Putamen (tissue), 1 donor: ENCODE measurements at regions not wholly inside any gene's neighbourhood (a gene's known extent, or its start where the extent isn't known, plus 50 kb on each side); places are given as distances from the start of the nearest gene placed in this dataset.

Experiments
- DNase-seq: peaks from one replicate; pipeline ENCODE4 v3.0.0-alpha.2; 2016; ENCODE audit warnings: low spot score

DNA sequence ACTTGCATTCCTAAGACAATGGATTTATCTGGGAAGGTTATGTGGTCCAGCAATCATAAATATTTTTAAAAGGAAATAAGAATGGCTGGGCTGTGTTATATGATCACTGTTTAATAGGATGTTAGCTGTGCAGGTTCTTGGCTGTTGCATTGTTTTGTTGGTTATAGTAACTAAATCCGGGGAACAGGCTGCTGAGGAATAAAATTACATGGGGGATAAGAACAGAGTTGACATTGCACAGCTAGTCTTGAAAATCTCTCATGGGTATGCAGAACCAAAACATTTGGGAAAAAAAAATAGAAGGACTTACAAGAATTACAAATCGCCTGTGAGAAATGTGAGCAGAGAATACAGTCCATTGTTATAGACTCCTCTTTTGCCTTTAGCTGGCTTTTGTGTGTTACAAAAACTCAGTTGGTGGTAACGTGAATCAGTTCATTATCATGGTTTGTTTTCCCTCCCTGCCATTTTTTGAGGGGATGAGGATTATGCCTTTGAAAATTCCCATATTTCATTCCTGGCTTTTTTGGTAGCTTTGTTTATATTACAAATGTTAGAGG lies 375.3 kb upstream of the DAB2 start:
- no peak for DNase-seq

DNA sequence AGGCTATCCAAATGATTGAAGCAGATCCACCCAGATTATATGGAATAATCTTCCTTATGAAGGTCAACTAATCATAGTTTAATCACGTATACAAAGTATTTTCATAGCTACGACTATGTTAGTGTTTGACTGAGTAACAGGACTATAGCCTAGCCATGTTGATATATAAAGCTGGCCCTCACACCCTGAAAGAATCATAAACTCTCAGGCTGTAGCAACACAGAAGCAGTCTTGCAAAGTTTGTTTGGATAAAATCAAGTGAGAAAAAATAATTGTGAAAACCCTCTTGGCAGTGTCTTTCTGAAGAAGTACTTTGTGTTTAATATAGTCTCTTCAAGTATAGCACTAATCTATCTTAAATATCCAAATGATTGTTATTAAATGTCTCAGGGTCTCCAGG lies 374.5 kb upstream of the DAB2 start:
- no peak for DNase-seq

DNA sequence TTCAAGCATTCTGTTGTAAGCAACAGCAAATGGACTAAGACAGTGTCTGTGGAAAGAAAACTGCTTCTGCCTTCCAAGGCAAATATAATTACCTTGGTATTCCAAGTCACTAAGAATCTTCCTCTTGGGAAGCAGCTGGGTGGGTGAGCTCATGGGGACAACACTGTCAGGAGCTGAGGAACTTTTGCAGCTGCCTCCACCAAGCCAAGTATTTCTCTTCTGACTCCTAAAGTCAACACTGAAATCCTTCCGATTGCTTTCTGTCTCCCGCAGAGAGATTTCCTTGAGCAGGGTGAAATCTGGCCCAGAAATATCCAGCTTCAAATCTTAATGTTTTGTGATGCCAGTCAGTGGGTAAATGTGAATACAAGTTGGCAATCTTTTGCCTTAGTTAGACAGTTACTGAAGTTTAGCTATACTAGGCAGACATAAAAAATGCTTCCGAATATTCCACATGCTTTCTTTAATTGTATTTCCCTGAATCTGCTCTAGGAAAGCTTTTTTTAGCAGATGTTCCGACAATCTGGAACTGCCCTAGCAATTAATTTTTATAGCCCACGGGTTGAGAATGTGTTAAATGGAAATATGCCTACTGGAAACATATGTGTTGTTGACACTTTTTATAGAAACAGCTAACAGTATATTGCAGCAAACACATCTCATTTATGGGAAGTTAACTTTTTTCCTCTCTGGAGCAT lies 369.9 kb upstream of the DAB2 start:
- no peak for DNase-seq

DNA sequence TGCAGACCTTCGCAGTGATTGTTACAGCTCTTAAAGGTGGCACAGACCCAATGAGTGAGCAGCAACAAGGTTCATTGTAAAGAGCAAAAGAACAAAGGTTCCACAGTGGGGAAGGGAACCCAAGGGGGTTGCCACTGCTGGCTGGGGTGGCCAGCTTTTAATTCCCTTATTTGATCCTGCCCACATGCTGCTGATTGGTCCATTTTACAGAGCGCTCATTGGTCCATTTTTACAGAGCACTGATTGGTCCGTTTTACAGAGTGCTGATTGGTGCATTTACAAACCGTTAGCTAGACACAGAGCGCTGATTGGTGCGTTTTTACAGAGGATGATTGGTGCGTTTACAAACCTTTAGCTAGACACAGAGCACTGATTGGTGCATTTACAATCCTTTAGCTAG lies 360.6 kb upstream of the DAB2 start:
- no peak for DNase-seq

DNA sequence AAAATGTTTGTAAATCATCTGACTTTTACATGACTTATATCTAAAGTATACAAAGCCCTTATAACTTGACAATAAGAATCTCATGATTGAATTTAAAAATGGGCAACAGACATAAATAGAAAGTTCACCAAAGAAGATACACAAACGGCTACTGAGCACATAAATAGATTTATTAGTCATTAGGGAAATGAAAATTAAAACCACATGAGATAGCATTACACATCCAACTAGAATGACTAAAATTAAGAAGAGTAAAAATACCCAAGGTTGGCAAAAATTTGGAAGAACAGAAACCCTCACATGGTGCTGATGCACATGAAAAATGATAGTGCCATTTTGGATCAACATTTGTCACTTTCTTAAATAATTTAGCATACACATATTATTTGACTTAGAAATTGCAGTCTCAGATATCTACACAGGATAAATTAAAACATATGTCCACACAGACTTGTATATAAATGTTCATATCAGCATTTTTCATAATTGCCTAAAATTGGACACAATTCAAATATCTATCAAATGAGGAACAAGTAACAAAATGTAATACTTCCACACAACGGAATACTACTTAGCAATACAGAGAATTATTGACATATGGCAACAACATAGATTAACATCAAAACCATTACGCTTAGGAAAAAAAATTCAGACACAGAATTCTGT lies 359.1 kb upstream of the DAB2 start:
- DNase-seq = no peak

DNA sequence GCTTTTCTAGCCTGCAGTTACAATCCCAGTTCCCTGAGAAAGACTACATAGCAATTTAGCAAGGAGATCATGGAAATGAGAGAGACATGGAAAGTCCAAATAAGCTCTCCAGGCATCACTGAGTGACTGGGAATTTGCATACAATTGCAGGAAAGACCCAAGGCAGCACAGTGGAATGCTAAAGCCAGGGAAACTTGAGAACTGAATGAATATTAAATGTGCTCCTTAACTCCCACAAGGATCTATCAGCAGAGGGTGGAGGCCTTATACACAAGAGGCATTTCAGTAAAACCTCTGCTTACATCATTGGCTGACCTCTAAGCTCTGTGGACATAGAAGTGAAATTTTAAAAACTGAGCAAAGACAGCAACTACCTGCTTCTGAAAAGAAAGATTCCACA lies 355.6 kb upstream of the DAB2 start:
- DNase-seq = no peak

DNA sequence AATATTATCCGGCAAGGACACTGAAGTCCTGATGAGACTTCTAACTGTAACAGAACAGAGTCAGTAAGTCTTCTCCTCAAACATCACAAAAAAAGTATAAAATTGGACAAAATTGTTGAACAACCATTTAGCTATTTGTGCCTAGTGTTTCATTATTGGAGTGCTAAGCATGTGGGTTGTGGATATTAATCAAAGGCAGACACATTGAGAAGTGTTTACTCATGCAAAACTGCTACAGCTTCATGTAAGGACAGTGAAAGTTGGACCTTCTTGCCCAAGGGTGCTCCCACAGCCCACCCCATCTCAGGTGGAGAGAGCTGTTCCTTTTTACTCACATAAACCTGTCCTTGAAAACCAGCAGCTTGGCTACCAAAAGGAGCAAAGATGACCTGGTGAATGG lies 355.1 kb upstream of the DAB2 start:
- DNase-seq = no peak

DNA sequence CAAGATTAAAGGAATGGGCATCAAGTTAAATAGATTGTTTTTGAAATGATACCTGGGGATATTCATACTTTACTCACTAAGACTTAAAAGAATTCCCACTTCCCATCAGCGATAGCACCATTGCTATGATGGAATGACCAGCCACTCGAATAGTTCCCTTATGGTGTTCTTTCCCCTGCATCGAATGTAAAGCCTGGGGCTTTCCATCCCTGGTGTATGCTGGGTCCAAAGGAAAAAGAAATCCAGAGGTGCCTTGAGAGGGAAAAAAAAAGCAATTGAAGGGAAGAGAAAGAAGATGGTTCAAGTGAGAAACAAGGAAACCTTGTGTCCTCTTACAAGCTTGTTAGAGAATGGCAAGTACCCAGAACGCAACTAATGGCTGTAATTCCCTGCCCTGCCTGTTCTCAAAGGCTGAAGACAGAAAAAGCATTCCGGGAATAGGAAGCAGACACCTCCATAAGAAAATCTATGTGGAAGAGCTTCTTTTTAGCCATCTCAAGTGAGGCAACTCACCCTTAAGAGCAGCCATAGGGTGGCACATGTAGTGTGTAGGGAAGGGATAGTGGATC lies 351.1 kb upstream of the DAB2 start:
- no peak for DNase-seq

DNA sequence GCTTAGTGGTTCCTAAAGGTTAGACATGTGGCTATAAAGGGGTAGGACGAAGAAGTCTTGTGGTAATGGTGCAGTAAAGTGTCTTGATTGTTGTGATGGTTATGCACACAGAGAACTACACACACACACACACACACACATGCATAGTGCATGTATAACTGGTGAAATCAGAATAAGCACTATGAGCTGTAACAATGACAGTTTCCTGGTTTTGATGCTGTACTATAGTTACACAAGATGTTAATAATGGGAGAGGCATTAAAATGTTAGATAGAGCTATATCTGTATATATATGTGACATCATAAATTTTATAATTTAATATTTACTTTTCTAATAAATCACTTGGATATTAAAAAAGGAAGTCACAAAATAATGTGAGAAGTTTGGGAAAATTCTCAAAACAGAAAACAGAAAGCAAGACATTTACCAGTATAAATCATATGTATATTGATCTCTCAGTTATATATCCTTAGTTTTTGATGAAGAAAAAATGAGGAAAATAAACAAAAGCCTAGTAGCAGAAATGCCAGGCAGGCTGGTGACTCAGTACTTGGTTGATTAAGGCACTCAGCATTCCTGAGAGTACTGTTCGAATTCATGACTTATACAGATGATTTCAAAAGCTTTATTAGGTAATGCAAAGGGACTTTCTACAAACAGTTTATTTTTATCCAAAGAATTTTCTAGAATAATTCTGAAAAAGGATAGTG lies 350.5 kb upstream of the DAB2 start:
- no peak for DNase-seq

DNA sequence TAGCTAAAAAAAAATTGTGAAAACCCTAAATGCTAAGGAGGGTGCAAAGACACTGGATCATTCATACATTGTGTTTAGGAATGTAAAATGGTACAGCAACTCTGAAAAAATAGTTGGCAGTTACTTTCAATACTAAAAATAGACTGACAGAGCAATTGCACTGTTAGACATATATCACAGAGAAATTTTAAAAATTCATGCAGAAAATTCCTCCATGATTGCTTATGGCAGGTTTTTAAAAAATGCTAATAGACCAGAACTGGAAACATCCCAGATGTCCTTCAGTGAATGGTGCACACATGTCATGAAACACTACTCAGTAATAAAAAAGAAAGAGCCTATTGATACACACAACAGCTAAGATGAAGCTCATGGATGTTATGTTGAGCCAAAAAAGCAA lies 349.8 kb upstream of the DAB2 start:
- no peak for DNase-seq

DNA sequence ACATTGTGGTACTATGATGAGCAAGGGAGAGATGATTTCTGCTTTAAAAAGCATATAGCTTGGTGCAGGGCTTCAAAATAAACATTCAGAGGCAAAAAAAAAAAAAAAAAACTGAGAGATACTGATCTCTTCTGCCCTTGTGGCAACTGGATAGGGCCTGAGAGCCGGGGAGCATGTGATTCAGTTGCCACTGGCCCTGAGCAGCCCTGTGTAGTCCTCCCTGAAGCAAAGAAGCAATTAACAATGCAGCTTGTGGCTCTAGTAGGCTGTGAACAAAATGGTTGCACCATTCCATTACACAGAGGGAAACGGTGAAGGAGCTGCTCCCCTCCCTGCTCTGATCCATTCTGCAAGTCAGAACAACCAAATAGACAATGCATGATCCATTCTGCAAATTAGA lies 347.5 kb upstream of the DAB2 start:
- no peak for DNase-seq

DNA sequence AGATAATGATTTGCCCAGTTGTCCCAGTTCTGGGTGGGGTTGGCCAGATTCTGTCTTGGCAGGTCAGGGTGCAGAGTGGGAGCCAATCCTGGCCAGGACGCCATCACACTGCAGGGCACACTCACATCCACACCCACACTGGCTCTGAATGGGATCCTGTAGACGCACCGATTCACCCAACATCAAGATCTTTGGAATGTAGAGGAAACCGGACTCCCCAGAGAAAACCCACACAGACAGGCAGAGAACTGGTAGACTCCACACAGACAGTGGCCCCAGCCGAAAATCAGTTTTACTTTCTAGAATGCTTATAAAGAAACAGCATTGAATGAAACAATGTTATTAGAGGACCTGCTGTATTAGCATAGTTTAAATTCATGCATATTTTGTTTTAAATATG lies 343.1 kb upstream of the DAB2 start:
- no peak for DNase-seq

DNA sequence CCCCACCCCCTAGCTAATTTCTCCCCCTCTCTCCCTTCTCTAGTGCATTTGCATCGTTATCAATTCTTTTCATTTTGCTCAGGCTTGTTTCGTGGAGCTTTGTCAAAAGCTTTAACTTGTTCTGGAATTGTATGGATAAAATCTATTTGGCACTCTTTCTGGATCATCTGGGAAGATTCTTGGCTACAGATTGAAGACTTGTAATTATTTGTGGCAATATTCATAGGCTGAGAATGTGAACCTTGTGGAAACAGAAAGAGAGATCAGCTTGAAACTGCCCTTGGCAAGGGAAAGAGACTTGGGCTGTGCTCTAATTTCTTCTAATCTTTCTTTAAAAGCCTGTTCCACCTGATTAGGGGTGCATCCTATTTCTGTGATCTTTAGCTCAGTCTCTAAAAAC lies 340.6 kb upstream of the DAB2 start:
- DNase-seq = no peak

DNA sequence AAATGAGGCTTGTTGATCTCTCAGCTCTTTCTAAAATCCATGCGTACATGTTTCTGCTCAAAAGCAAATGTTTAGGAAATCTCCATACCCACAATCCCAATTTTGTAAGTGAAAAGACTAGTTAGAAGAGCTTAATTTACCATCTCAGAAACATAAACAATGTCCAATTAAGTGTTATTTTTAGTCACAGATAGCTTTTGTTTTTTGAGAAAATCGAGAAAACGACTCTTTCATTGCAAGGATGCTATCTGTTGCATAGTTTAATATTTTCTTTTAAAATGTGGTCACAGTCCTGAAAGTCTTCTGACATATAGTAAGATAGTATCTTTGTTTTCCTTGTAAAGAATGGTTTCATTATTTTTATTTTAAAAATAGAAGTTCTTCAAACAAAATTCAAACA lies 338.0 kb upstream of the DAB2 start:
- no peak for DNase-seq

DNA sequence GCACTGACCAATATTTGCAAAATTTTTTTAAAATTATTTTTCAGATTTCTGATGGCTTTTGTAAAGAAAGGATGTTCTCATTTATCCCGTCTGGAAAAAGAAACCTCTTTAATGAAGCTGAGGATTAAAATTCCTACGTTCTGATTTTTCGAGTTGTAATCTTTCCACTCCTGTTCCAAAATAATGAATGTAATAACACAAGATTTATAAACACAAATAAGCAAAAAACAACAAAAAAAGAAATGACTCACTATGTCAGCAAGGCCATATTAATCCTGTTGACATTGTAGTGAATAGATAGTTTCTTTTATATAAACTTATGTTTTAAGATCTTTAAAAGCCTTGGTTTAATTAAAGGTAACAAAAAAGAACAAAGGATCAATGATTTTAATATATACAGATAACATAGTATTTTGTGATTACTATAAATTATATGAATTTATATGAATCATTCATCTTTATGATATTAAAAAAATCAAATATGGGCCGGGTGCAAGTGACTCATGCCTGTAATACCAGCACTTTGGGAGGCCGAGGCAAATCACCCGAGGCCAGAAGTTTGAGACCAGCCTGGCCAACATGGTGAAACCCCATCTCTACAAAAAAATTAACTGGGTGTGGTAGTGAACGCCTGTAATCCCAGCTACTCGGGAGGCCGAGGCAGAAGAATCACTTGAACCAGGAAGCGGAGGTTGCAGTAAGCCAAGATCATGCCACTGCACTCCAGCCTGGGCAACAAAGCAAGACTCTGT lies 336.6 kb upstream of the DAB2 start:
- no peak for DNase-seq

DNA sequence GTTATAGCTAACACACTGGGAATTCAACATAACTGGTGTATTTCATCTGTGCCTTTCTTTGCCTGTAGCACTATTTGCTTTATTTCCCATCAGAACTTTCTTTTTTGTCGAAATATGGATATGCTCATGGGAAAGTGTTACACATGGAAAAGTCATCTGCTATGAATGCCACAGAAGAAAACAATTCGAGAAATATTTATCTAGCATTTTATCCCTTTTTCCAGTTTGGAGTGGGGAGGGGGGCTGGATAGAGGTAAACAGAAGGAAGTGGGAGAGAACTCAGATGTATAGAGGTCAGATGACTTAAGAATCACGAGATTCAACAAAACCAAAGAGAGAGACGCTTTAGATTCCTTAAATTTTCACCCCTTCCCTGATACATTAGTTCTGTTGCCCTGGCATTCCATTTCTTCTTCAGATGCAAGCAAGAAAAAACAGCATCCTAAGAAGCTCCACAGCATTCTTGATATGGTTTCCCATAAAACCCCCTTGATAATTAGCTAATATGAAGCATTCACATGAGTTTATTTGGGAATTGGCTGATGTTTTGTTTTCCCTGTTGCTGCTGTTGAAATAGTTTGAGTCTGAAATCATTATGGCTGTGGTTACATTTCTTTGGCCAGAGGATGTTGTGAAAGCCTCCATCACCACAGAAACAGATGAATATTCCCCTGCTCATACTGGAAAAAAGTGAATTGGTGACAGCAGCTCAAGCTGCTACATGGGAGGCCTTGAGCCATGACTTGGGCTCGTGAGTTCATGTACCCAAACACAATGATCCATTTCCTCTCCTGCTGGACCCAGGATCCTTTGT lies 335.8 kb upstream of the DAB2 start:
- no peak for DNase-seq

DNA sequence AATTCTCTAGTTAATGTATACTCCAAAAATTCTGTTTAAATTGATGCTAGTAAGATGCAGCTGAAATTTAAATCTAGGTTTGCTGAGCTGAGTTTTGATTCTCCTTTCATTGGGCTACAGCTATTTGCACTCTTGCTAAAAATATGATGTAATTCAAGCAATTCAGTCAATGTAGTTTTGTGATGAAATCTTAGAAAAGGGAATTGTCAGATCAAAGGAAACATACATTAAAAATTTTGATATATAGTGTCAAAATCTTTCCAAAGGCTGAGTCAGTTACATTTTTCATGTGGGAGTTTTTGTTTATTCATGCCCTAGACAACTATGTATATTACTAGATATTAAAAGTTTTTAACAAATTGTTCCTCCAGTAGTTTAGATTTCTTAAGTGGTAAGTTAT lies 334.9 kb upstream of the DAB2 start:
- no peak for DNase-seq

DNA sequence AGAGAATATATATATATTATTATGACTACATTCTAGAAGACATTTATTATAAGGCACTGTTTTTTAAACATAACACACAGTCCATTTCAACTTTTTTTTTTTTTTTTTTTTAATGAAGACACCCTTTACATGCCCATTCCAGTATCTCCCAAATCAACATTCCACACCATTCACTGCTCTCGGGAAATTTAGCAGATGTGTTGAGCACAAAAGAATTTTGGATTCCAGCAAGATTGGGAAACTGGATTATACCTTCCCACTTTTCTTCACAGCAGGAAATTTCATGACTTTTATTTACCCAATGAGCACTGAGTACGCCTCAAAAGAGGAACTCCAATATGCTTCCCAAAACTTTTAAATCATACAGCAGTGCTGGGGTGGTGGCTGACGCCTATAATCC lies 333.6 kb upstream of the DAB2 start:
- no peak for DNase-seq

DNA sequence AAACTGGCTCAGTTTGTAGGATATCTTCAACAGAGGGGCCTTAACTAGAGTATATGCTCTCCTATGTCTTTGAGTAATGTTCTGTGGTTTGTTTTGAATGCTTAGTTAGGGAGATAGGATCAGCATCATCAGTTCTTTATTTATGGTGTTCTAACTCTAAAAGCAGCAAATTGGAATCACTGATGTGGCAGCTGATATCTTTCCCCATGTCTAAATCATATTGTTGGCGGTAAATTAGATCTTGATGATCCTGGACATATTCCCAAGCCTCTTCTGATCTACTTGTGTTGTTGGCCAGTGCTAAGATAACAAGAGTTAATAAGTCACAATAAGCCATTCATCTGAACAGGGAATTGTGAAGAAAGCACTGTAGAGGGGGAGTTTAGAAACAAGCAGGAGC lies 332.4 kb upstream of the DAB2 start:
- DNase-seq = no peak

DNA sequence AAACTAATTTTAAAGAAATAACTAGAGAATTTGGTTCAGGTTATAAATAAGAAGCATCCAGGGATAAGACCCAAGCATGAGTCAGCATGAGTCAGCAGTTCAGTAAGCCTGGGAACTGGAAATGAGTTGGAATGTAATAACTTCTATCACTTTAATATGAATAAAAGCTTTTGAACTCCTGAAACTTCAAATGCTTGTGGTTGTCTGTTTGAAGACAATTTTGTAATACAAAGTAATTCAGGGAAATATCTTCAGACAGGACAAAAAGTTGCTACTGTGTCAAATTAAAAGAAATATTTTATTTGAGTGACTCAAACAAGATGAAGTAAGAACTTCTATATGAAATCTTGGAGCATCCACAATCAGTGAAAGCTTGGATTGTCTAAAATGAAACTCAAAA lies 331.2 kb upstream of the DAB2 start:
- peak; percentile 17 for DNase-seq

DNA sequence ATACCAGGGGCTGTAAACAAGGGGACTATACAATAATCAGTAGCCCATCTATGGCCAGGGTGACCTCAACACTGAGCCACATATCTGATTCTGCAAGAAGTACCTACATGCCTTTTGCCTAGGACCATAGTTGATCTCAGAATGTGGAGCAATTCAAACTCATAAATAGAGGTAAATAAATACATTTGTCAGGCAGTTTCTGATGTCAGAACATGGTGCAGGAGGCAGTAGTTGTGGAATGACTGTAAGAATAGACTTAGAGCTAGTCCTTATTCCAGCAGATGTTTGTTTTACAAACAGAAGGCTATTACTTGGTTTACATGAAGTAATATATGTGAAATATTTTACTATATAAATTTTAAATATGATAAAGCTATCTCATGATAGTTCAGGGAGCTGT lies 330.7 kb upstream of the DAB2 start:
- no peak for DNase-seq
